ENCODE measurements at regions not wholly inside any gene's neighbourhood (a gene's known extent, or its start where the extent isn't known, plus 50 kb on each side); places are given as distances from the start of the nearest gene placed in this dataset.
A peak's percentile ranks its signal among the peaks of the same experiment; 100 is the strongest.

DNA sequence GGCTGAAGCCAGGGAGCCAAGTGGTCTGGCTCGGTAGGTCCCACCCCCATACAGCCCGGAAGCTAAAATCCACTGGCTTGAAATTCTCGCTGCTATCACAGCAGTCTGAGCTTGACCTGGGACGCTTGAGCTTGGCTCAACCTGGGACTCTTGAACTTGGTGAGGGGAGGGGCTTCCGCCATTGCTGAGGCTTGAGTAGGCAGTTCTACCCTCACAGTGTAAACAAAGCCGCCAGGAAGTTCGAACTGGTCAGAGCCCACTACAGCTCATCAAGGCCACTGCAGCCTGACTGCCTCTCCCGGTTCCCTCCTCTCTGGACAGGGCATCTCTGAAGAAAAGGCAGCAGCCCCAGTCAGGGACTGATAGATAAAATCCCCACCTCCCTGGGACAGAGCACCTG lies 1337.7 kb downstream of the HACE1 start (continued):
- TF ChIP-seq, protein P1, sequence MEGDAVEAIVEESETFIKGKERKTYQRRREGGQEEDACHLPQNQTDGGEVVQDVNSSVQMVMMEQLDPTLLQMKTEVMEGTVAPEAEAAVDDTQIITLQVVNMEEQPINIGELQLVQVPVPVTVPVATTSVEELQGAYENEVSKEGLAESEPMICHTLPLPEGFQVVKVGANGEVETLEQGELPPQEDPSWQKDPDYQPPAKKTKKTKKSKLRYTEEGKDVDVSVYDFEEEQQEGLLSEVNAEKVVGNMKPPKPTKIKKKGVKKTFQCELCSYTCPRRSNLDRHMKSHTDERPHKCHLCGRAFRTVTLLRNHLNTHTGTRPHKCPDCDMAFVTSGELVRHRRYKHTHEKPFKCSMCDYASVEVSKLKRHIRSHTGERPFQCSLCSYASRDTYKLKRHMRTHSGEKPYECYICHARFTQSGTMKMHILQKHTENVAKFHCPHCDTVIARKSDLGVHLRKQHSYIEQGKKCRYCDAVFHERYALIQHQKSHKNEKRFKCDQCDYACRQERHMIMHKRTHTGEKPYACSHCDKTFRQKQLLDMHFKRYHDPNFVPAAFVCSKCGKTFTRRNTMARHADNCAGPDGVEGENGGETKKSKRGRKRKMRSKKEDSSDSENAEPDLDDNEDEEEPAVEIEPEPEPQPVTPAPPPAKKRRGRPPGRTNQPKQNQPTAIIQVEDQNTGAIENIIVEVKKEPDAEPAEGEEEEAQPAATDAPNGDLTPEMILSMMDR (CRISPR knock-in tag; IDR thresholded peaks at IDR 0.05), result 0 out of 2 replicates have a peak, but pooled peaks have one; percentile 7
- no peak for TF ChIP-seq RCOR2 (CRISPR knock-in tag; IDR thresholded peaks at IDR 0.05)
- TF ChIP-seq MAFK (conservative IDR thresholded peaks at IDR 0.05 in 1 of 2, IDR thresholded peaks at IDR 0.05 in 1 of 2; ENCODE audit: low read length in 2 of 2), result peak in 1 of 2 experiments; percentile 29; a peak in 1 of 4 replicates
- TF ChIP-seq YY1 (IDR thresholded peaks at IDR 0.05; ENCODE audit: insufficient read depth, insufficient replicate concordance, low read depth, low read length), result peak; percentile 76
- TF ChIP-seq MYNN (CRISPR knock-in tag; IDR thresholded peaks at IDR 0.05; ENCODE audit: low read depth), result no peak
- TF ChIP-seq MAF1 (CRISPR knock-in tag; IDR thresholded peaks at IDR 0.05; ENCODE audit: borderline replicate concordance), result no peak
- TF ChIP-seq NFE2L2 (IDR thresholded peaks at IDR 0.05; ENCODE audit: low read length), result no peak
- TF ChIP-seq, protein P2, sequence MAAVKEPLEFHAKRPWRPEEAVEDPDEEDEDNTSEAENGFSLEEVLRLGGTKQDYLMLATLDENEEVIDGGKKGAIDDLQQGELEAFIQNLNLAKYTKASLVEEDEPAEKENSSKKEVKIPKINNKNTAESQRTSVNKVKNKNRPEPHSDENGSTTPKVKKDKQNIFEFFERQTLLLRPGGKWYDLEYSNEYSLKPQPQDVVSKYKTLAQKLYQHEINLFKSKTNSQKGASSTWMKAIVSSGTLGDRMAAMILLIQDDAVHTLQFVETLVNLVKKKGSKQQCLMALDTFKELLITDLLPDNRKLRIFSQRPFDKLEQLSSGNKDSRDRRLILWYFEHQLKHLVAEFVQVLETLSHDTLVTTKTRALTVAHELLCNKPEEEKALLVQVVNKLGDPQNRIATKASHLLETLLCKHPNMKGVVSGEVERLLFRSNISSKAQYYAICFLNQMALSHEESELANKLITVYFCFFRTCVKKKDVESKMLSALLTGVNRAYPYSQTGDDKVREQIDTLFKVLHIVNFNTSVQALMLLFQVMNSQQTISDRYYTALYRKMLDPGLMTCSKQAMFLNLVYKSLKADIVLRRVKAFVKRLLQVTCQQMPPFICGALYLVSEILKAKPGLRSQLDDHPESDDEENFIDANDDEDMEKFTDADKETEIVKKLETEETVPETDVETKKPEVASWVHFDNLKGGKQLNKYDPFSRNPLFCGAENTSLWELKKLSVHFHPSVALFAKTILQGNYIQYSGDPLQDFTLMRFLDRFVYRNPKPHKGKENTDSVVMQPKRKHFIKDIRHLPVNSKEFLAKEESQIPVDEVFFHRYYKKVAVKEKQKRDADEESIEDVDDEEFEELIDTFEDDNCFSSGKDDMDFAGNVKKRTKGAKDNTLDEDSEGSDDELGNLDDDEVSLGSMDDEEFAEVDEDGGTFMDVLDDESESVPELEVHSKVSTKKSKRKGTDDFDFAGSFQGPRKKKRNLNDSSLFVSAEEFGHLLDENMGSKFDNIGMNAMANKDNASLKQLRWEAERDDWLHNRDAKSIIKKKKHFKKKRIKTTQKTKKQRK (IDR thresholded peaks at IDR 0.05; ENCODE audit: low read length), result no peak
- TF ChIP-seq DNMT3B (CRISPR knock-in tag; conservative IDR thresholded peaks at IDR 0.05), result no peak
- TF ChIP-seq POGZ (CRISPR knock-in tag; IDR thresholded peaks at IDR 0.05), result peak; percentile 44; the same call in 1 of the 2 replicates
- TF ChIP-seq ZMYM4 (CRISPR knock-in tag; IDR thresholded peaks at IDR 0.05), result peak; percentile 65; the same call in 1 of the 2 replicates
- TF ChIP-seq GATAD2A (CRISPR knock-in tag; IDR thresholded peaks at IDR 0.05), result no peak
- TF ChIP-seq ZNF777 (CRISPR knock-in tag; IDR thresholded peaks at IDR 0.05), result no peak
- TF ChIP-seq, protein P3, sequence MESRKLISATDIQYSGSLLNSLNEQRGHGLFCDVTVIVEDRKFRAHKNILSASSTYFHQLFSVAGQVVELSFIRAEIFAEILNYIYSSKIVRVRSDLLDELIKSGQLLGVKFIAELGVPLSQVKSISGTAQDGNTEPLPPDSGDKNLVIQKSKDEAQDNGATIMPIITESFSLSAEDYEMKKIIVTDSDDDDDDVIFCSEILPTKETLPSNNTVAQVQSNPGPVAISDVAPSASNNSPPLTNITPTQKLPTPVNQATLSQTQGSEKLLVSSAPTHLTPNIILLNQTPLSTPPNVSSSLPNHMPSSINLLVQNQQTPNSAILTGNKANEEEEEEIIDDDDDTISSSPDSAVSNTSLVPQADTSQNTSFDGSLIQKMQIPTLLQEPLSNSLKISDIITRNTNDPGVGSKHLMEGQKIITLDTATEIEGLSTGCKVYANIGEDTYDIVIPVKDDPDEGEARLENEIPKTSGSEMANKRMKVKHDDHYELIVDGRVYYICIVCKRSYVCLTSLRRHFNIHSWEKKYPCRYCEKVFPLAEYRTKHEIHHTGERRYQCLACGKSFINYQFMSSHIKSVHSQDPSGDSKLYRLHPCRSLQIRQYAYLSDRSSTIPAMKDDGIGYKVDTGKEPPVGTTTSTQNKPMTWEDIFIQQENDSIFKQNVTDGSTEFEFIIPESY (CRISPR knock-in tag; IDR thresholded peaks at IDR 0.05), result no peak
- TF ChIP-seq, protein P4, sequence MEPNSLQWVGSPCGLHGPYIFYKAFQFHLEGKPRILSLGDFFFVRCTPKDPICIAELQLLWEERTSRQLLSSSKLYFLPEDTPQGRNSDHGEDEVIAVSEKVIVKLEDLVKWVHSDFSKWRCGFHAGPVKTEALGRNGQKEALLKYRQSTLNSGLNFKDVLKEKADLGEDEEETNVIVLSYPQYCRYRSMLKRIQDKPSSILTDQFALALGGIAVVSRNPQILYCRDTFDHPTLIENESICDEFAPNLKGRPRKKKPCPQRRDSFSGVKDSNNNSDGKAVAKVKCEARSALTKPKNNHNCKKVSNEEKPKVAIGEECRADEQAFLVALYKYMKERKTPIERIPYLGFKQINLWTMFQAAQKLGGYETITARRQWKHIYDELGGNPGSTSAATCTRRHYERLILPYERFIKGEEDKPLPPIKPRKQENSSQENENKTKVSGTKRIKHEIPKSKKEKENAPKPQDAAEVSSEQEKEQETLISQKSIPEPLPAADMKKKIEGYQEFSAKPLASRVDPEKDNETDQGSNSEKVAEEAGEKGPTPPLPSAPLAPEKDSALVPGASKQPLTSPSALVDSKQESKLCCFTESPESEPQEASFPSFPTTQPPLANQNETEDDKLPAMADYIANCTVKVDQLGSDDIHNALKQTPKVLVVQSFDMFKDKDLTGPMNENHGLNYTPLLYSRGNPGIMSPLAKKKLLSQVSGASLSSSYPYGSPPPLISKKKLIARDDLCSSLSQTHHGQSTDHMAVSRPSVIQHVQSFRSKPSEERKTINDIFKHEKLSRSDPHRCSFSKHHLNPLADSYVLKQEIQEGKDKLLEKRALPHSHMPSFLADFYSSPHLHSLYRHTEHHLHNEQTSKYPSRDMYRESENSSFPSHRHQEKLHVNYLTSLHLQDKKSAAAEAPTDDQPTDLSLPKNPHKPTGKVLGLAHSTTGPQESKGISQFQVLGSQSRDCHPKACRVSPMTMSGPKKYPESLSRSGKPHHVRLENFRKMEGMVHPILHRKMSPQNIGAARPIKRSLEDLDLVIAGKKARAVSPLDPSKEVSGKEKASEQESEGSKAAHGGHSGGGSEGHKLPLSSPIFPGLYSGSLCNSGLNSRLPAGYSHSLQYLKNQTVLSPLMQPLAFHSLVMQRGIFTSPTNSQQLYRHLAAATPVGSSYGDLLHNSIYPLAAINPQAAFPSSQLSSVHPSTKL (CRISPR knock-in tag; IDR thresholded peaks at IDR 0.05), result 0 out of 2 replicates have a peak, but pooled peaks have one; percentile 9
- TF ChIP-seq MIXL1 (CRISPR knock-in tag; IDR thresholded peaks at IDR 0.05), result no peak
- TF ChIP-seq SALL1 (CRISPR knock-in tag; IDR thresholded peaks at IDR 0.05), result peak; percentile 24; the same call in 1 of the 2 replicates
- no peak for TF ChIP-seq KLF13 (CRISPR knock-in tag; IDR thresholded peaks at IDR 0.05)
- TF ChIP-seq ZNF562 (CRISPR knock-in tag; IDR thresholded peaks at IDR 0.05; ENCODE audit: borderline replicate concordance), result no peak
- TF ChIP-seq ZNF660 (CRISPR knock-in tag; IDR thresholded peaks at IDR 0.05; ENCODE audit: borderline replicate concordance, low read depth), result no peak
- no peak for TF ChIP-seq SIN3B (IDR thresholded peaks at IDR 0.05; ENCODE audit: low read length)

Measured in HepG2 (cell line).